SHP77 (cell line): ENCODE measurements at regions not wholly inside any gene's neighbourhood (a gene's known extent, or its start where the extent isn't known, plus 50 kb on each side); places are given as distances from the start of the nearest gene placed in this dataset.

Experiments
- DNase-seq, 2 experiments: peaks; one replicate each; lab custom pipeline; 2025; lab: John Stamatoyannopoulos, UW

DNA sequence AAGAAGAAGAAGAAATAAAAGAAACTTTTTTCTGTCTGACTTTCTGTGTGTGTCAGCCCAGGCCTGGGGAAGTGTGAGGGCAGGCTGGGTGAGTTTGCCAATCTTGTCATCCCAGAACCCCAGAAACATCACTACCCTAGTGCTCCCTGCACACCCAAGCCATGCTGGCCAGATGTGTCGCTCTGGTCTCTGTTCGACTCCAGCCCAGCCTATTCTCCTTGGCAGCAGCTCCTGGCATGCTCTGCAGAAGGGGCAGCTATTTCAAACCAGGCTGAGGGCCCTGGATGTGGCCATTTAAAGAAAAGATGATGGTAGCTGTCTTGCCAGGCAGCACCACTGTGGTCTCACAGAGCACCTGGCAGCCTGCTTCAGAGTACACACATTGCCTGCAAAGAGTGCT lies 334.1 kb downstream of the RPS24 start:
- DNase-seq = no peak

DNA sequence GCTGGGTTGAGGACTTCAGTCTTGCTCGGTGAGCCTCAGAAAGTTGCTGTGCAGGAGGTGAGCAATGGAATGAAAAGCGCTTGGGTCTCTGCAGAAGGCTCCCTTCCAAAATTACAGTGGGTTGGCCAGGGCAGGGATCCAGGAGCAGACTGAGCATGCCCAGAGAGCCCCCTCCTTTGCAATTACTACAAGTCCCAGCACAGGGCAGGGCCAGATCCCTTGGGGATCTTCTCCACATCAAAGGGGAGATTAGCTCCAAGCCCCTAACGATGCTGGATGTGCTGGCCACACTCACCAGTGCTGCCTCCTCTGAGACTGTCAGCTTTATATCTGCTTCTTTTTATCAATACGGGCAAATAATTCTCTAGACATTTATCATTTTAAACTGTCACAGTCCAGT lies 337.5 kb downstream of the RPS24 start:
- no peak for DNase-seq

DNA sequence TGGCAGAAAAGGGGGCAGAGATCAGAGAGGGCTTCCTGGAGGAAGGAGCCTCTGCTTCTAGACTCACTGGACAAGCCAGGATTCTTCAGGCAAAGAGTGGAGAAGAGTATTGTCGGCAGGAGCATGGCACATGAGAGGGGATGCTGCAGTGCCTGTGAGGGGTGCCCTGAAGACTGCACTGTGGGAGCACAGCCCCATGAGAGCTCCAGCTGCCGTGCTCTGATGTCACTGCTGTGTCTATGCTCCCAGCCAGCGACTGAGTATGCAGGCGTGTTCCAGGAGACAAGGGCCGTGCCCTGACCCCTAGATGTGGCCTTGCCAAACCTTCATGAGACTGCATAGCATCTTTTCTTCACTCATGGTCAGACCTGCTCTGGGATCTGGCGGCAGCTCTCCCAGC lies 339.1 kb downstream of the RPS24 start:
- DNase-seq = no peak

DNA sequence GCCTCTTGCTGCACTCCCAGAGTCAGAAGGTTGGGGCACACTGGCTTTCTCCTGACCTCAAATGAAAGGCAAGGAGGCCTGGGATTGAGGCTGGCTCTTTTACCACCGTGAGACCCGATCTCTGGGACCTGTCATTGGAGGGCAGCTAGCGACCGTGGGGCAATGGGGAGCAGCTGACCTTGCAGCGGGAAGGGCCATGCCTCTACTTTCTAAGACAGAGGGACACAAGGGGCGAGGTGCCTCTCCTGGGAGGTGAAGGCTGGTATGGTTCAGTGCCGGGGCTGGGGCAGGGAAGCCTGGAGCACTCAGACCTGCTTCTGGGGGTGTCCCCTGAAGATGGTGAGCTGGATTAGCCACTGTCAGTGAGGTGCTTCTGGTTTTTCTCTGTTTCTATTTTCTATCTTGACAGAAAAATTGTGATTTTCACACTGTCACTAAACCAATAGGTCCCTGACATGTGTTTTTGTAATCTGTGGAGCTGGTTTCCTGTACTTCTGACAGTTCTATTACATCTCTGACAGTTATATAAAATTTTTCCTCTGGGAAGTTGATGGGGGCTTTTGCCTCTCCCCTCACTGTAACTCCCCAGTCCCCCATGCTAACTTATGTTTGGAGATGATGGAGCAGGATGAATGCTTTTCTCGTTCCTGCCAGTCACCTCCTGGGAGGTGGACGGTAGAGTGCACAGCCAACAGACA lies 340.8 kb downstream of the RPS24 start:
- no peak for DNase-seq

- DNase-seq = no peak
Measured at GRCh38 chr10:78375854-78376785, 342.5 kb downstream of the RPS24 start.

DNA sequence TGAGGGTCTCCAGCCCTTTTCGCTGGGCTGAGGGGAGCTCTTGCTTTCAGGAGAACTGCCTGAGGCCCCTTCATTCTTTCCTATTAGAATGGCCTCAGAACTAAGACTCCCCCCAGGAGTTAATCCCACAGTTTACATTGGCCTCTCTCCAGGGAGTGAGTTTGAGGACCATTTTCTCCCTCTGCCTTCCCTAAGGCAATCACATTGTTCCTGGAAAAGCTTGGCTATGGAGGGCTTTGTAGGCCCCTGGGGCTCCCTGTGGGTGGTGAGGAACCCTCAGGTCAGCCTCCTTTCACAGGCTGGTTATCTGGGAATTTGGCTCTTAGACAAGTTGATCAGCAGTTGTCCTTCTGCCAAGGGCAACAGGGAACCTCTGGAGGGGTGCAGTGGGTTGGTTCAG lies 343.7 kb downstream of the RPS24 start:
- no peak for DNase-seq

DNA sequence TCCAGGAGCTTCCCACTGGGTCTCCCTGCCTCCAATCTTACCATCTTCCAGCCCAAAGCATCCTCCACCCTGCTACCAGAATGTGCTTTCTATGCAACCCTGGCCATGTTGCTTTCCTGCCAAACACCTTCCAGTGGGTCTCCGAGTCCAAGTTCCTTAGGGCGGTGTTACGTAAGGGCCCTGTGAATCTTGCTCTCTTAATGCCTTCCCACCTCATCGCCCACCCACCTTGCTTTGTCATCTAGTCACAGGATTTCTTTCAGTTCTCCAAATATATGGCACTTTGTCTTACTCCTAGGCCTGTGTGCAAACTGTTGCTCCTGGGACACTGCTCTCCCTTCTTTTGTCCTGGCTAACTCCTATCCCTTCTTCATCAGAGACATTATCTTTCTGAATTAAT lies 344.5 kb downstream of the RPS24 start:
- DNase-seq = no peak

DNA sequence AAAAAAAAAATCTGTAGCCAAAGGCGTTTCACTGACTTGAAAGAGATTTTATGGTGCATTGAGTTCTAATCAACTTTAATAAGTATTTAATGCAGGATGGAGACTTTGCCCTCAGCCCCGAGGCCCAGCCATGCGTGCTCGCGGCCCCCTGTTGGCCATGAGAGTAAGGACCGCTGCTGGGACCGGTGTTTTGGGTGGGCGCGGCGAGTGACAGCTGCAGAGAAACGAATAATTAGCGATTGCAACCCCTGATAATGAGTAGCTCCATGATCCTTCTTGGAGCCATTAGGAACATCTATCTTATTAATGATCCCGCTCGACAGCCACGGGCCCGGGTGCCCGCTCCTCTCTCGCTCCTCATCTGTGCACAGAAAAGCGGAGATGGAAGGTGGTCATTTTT lies 347.4 kb downstream of the RPS24 start:
- no peak for DNase-seq

GRCh38 chr10:78382047-78382446 lies 348.4 kb downstream of the RPS24 start:
- no peak for DNase-seq

DNA sequence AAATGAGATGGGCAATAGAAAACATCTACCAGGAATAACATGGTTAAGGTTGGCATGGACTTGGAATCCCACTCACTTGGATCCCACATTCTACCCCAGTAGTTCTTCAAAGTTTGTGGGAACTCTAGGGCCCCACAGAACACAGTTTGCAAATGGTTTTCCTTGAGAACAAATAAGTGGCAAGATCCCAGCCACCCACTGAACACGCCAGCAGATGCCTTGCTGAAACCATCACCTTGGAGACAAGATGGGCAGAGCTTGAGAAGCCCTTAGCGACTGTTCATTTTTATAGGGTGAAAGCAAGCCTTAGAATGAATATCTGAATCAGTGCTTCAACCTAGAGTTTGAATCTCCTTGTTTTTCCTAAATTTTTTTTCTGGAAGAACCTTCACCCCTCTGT lies 349.1 kb downstream of the RPS24 start:
- DNase-seq = no peak

DNA sequence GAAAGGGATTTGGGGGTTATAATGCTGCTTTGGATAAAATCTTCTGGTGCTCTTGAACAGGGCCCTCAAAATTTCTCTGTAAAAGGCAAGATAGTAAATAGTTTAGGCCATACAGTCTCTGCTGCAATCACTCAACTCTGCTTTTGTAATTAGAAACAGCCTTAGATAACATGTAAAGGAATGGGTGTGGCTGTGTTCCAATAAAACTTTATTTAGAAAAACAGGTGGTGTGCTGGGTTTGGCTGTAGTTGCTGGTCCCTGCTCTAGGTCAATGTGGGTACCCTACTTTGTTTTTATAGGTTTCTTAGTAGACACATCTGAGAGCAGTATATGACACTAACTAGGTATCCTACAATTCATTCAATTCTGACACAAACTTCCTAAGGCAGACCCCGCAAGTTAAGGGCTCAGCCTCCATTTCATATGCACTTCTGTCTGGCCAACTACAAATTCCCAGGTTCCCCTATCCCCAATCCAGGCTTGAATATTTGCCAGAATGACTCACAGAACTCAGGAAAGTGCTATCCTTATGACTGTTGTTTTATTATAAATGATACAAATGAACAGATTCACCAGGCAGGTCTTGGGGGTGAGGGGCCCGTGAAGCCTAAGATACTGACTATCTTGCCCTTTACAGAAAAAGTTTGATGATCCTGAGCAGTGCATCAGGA lies 349.9 kb downstream of the RPS24 start:
- DNase-seq = no peak

DNA sequence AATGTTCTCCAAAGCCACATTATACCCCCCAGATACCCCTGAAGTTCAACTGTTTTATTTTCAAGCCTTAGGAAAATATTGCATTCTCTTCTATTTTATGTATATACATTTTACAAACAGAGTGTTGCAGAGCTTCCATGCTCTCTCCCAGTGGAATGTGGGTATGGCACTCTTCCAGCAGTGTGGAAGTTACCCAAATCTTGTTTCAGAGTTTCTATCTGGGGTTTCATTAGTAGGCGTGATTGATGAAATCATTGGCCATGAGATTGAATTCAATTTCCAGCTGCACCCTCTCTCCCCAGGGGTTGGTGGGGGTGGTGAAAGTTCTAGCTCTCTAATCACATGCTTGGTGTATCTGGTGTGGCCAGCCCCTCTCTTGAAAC lies 350.4 kb downstream of the RPS24 start:
- no peak for DNase-seq

GRCh38 chr10:78385599-78385998 lies 351.9 kb downstream of the RPS24 start:
- no peak for DNase-seq

GRCh38 chr10:78386509-78386908 lies 352.8 kb downstream of the RPS24 start:
- no peak for DNase-seq

- no peak for DNase-seq
Measured at GRCh38 chr10:78388331-78389050, 354.8 kb downstream of the RPS24 start.

GRCh38 chr10:78389419-78389818 lies 355.8 kb downstream of the RPS24 start:
- DNase-seq = no peak

DNA sequence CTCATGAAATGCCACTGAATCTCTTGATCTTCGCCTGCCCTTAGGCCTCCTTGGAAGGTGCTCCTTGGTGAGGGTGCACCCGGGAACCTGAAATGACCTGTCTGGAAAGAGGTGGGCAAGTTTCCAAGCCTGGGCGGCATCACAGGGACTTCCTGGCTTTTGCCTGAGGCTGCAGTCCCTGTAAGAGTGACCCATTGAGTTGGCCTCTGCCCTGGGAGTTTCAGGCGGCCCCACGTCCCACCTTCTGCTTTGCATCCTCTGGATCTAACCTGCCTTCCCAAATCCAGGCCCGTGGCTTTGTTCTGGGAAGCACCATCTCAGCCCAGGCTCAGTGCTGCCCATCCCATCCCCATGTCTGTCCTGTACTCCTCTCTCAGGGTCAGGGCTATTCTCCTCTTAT lies 356.4 kb downstream of the RPS24 start:
- no peak for DNase-seq

- DNase-seq = no peak
Measured at GRCh38 chr10:78390817-78391216, 357.2 kb downstream of the RPS24 start.

GRCh38 chr10:78391585-78391984 lies 357.9 kb downstream of the RPS24 start:
- no peak for DNase-seq

GRCh38 chr10:78392197-78392596 lies 358.5 kb downstream of the RPS24 start:
- DNase-seq = no peak

GRCh38 chr10:78393094-78393493 lies 359.4 kb downstream of the RPS24 start:
- no peak for DNase-seq

DNA sequence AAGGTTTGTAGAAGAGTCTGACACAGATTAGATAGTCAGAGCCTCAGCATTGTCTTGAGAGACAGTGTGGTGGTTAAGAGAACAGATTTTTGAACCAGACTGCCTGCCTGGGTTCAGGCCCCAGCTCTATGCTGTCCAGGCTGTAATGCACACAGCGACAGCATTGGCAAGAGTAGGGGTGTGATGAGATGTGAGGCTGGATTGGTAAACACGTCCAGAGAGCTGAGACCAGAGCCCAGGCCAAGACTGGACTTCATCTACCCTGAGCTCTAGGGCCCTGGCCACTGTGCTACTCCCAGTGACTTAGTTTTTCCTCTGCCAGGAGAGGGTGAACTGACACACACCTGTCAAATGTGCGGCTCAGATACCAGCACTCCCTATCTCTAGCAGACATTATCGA lies 360.4 kb downstream of the RPS24 start:
- DNase-seq = no peak
